ENCODE measurements at regions not wholly inside any gene's neighbourhood (a gene's known extent, or its start where the extent isn't known, plus 50 kb on each side); places are given as distances from the start of the nearest gene placed in this dataset.

- no peak for DNase-seq
Observed at GRCh38 chr2:126431136-126431535, 224.8 kb upstream of the GYPC start.

GRCh38 chr2:126436411-126436810, 219.5 kb upstream of the GYPC start:
- no peak for DNase-seq

DNA sequence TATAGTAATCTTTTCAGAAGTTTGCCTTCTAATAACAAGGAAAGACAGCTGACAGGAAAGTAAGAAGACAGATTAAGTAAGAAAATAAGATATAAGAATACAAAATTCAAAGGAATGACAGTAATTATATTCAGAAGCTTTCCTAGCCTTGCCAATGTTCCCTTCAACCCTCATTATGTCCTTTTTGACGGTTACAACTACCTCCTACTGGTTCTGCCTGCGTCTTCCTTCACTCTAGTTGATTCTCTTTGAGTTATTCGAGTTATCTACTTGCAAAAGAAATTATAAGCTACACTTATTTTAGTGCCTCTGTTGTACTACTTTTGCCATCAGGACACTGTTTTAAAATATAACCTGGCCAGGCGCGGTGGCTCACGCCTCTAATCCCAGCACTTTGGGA, 218.9 kb upstream of the GYPC start:
- no peak for DNase-seq

GRCh38 chr2:126444512-126444911, 211.4 kb upstream of the GYPC start:
- no peak for DNase-seq

DNA sequence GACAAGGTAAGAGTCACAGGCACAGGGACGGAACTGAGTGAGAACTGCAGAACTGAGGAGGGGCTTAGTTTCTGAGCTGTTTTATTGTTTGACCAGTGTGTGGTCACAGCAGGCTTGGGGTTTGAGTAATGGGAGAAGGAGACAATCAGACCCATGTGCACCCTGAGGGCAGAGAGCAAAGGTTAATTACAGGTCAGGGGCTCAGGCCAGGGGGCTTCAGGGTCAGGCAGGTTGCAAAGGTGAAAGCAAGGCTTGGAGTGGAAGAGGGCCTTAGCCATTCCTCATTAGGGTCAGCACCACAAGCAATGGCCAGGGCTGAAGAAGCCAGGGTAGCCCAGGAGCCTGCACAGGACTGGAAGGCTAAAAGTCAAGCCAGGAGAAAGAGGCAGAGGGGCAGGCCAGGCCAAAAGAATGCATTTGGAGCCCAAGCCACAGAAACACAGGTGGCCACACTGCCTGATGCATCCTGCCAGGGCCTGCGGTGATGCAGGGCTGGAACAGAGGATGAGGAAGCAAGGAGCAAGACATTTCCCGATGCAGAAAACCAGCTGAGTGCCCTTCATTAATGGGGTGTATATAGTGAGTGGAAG, 209.8 kb upstream of the GYPC start:
- no peak for DNase-seq

GRCh38 chr2:126448611-126449010, 207.3 kb upstream of the GYPC start:
- DNase-seq: no peak

DNA sequence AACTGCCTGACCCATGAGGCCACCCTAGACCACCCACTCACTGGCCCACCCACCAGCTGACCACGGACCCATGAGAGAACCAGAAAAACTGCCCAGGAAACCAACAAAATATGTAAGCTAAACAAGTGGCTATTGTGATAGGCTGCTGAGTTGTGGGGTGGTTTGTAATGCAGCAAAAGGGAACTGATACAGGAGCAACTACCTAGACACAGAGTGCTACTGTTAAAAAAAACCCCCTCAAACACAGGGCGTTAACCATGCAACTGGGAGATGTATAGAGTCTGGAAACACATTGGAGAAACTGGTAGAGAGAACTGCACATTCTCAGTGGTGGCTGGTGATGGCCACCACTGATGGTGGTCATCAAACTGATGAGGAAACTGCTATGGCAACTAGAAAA, 206.3 kb upstream of the GYPC start:
- no peak for DNase-seq

GRCh38 chr2:126463892-126464674, 191.9 kb upstream of the GYPC start:
- no peak for DNase-seq

- no peak for DNase-seq
Observed at GRCh38 chr2:126467367-126468054, 188.4 kb upstream of the GYPC start.

DNA sequence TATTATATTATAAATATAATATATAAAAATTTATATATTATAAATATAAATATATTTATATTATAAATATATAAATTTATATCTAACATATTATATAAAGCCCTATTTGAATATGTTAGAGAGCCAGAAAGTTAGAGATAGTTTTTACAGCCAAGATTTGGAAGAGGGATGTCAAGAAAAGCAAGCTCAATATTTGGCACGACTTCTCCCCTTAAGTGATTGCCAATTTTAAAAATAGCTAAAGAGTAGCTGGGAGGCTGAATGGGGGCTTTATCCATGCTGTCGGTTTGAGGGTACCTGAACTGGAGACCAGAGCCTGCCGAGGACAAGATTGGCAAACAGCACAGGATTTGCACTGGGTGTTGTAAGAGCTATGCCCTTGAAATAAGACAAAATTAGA, 180.9 kb upstream of the GYPC start:
- DNase-seq: no peak

- DNase-seq: no peak
Observed at GRCh38 chr2:126476691-126477090, 179.3 kb upstream of the GYPC start.

- DNase-seq: no peak
Observed at GRCh38 chr2:126480033-126480432, 175.9 kb upstream of the GYPC start.

GRCh38 chr2:126482582-126483464, 173.1 kb upstream of the GYPC start:
- DNase-seq: no peak

GRCh38 chr2:126494593-126494992, 161.4 kb upstream of the GYPC start:
- DNase-seq: no peak

GRCh38 chr2:126495189-126495588, 160.8 kb upstream of the GYPC start:
- no peak for DNase-seq

GRCh38 chr2:126496493-126496892, 159.5 kb upstream of the GYPC start:
- DNase-seq: no peak

GRCh38 chr2:126503476-126503875, 152.5 kb upstream of the GYPC start:
- no peak for DNase-seq

- DNase-seq: no peak
Observed at GRCh38 chr2:126504949-126505348, 151.0 kb upstream of the GYPC start.

GRCh38 chr2:126506786-126507185, 149.2 kb upstream of the GYPC start:
- DNase-seq: no peak

DNA sequence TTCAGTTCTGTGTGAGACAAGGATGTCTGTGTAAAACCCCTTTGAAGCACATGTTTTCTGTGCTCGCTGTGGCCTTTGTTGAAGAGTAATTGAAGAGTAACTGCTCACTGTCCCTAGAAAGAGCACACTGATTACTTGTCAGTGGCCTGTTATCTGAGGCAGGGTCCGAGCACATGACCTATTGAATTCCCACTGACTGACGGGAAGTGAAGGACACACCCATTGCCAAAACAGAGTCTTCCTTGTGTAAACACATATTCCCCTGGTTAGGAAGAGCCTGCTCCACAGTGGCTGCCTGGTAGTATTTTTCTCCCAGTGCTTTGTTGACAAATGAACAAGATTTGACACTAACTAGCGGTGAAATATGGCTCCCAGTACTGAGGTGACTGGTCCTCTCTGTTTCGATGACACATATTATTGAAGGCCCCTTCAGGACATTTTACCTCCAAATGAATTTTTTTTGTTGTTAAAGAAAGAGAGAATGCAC, 148.5 kb upstream of the GYPC start:
- no peak for DNase-seq

GRCh38 chr2:126510356-126510755, 145.6 kb upstream of the GYPC start:
- no peak for DNase-seq

DNA sequence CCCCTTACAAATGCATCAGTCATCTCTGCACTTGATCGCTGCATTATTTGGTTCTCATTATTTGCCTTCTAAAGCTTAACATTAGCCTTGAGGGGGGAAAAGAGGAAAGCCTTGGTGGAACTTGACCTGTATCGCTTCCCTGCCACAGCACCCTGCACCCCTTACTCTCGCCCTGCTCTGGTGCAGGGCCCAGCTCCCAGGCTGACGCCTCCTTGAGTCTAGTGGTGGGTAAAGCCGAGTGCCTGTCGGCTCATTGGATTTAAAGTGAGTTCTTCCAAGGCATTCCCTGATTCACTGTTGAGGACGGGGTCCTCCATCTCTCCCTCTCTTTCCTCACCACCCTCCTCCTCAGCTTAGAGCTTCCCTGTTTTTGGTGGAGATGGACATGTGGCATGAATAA, 145.0 kb upstream of the GYPC start:
- no peak for DNase-seq

DNA sequence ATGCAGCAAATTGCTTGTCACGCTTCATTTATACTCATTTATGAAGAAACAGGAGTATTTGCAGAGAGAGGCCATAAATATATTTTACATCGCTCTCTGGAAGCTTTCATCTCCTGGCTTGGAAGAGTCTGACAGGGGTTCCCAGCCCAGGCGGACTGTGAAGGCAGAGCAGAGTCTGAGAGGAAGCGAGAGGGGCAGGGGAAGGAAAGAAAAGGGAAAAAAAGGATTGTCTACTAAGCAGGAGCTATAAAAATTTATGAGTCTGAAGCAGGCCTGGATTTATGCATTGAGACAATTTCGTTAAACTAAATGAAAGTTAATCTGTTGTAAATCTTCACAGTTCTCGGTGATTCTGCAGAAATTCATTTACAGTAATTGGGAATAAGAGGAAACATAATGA, 143.9 kb upstream of the GYPC start:
- no peak for DNase-seq

Measured in activated naive CD4-positive, alpha-beta T cell (primary cell).